Suppressor macrophage treated with lipopolysaccharide for 1 hour (primary cell): ENCODE measurements at regions not wholly inside any gene's neighbourhood (a gene's known extent, or its start where the extent isn't known, plus 50 kb on each side); places are given as distances from the start of the nearest gene placed in this dataset.

Experiments used
- DNase-seq, 3 donors: peaks; one replicate each; pipeline ENCODE4 v3.0.0-alpha.2; 2020 to 2022

- no peak for DNase-seq
These were observed 251.1 kb upstream of the HTR2C start for GRCh38 chrX:114332766-114333165.

GRCh38 chrX:114334473-114334982 lies 249.4 kb upstream of the HTR2C start:
- DNase-seq, result no peak

- no peak for DNase-seq
These were observed 245.0 kb upstream of the HTR2C start for GRCh38 chrX:114338870-114339269.

- DNase-seq, result peak; percentile 8 to 45 (median 37)
These were observed 239.0 kb upstream of the HTR2C start for GRCh38 chrX:114344756-114345349.

DNA sequence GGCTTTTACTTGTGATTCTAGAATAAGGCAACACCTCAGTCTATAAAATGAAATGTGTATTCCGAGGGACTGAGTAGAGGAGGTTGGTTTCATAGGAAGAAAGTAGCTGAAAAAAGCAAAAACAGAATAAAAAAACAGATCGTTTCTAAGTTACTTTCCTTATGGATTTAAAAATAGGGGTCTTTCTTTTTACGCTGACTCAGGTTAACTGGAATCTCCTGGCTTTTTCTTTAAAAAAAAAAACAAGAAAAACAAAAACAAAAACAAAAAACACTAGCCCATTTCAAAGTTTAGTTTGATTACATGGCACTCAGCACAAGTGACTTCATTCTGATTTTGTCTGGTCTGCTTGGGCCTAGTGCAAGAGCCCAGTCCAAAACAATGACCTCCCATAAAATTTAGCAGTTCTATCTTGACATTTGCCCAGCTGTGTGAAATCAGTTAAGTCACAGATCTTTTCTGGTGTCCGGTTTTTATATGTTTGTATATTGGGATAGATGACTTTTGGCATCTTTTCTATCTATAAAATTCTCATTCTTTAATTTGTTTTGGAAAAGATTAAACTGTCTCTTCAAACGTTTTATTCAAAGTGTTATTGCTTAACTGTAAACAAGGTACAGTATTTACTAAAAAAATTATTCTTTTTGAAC lies 222.7 kb upstream of the HTR2C start:
- no peak for DNase-seq

- no peak for DNase-seq
These were observed 220.5 kb upstream of the HTR2C start for GRCh38 chrX:114363346-114363745.

- no peak for DNase-seq
These were observed 218.6 kb upstream of the HTR2C start for GRCh38 chrX:114365065-114365834.

DNA sequence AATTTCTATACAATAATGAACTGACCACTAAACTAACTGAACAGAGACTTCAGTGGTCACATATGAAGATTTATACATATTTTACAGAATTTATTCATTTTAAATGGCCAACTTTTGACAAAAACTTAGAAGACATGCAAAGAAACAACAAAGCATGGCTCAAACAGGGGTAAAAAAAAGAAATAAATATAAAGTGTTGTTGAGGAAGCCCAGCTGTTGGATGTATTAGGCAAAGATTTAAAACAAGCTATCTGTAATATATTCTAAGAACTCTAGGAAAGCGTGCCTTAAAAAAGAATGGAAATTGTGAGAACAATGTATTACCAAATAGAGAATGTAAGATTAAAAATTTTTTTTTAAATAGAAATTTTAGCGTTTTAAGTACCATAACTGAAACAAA lies 210.9 kb upstream of the HTR2C start:
- DNase-seq, result no peak

DNA sequence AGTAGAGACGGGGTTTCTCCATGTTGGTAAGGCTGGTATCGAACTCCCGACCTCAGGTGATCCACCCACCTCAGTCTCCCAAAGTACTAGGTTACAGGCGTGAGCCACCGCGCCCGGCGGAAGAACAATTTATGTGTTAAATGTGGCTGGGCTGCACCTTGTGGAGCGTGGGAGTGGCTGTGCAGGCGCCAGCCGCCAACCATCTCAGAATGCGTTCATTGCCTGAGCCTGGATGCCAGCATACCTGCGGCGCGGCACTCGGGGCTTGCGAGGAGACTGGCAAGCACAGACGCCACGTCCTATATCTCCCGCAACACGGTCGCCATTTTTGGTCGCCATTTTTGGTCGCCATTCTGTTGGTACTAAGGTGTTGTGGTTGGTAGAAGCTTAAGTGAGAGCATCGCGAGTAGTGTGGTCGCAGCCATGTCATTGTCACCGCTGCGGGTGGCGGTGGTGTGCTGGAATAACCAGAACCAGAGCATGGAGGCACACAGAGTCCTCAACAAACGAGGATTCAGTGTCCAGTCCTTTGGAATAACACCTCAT lies 193.6 kb upstream of the HTR2C start:
- DNase-seq, result no peak
